ENCODE measurements at regions not wholly inside any gene's neighbourhood (a gene's known extent, or its start where the extent isn't known, plus 50 kb on each side); places are given as distances from the start of the nearest gene placed in this dataset.

GRCh38 chr6:54056105-54056504 lies 55.1 kb upstream of the MLIP start:
- TF ChIP-seq POLR2A (IDR thresholded peaks at IDR 0.05; ENCODE audit: borderline replicate concordance, extremely low read depth, insufficient read depth, insufficient read length) = no peak
- TF ChIP-seq, protein P1, sequence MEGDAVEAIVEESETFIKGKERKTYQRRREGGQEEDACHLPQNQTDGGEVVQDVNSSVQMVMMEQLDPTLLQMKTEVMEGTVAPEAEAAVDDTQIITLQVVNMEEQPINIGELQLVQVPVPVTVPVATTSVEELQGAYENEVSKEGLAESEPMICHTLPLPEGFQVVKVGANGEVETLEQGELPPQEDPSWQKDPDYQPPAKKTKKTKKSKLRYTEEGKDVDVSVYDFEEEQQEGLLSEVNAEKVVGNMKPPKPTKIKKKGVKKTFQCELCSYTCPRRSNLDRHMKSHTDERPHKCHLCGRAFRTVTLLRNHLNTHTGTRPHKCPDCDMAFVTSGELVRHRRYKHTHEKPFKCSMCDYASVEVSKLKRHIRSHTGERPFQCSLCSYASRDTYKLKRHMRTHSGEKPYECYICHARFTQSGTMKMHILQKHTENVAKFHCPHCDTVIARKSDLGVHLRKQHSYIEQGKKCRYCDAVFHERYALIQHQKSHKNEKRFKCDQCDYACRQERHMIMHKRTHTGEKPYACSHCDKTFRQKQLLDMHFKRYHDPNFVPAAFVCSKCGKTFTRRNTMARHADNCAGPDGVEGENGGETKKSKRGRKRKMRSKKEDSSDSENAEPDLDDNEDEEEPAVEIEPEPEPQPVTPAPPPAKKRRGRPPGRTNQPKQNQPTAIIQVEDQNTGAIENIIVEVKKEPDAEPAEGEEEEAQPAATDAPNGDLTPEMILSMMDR (IDR thresholded peaks at IDR 0.05 in 2 of 3, conservative IDR thresholded peaks at IDR 0.05 in 1 of 3; ENCODE audit: borderline replicate concordance in 1 of 3, insufficient read depth in 1 of 3, low read depth in 2 of 3, low read length in 2 of 3) = no peak
- no peak for TF ChIP-seq RAD21 (IDR thresholded peaks at IDR 0.05; ENCODE audit: low read depth)
- no peak for TF ChIP-seq TCF7L2 (IDR thresholded peaks at IDR 0.05; ENCODE audit: borderline replicate concordance, extremely low read depth, insufficient read depth, insufficient read length)
- TF ChIP-seq MAX (IDR thresholded peaks at IDR 0.05) = no peak
- no peak for TF ChIP-seq EZH2 (IDR thresholded peaks at IDR 0.05)
- no peak for TF ChIP-seq EZH2phosphoT487 (IDR thresholded peaks at IDR 0.05; ENCODE audit: borderline replicate concordance)
- TF ChIP-seq CEBPB (IDR thresholded peaks at IDR 0.05; ENCODE audit: low read depth) = no peak
- TF ChIP-seq ZFX (IDR thresholded peaks at IDR 0.05) = no peak
- no peak for TF ChIP-seq ZNF274 (IDR thresholded peaks at IDR 0.05; ENCODE audit: low read depth, low read length)
